CD8-positive, alpha-beta memory T cell (primary cell): ENCODE measurements at regions not wholly inside any gene's neighbourhood (a gene's known extent, or its start where the extent isn't known, plus 50 kb on each side); places are given as distances from the start of the nearest gene placed in this dataset.
"Not testable (repeated sequence)": the region's sequence is repeated elsewhere in the genome, so short reads cannot be mapped to it uniquely, and the experiment has no call there.

Experiments
- CTCF ChIA-PET: fragments of 350-600 bp; sonication (Branson Sonifier 250); formaldehyde crosslinking; loops from one replicate; lab custom pipeline; 2021; ENCODE audit warnings: antibody characterized with exemption; lab: Charles Lee
- POLR2A ChIA-PET: fragments of 350-600 bp; sonication (Branson Sonifier 250); formaldehyde crosslinking; loops from one replicate; lab custom pipeline; 2021; ENCODE audit warnings: antibody characterized with exemption; lab: Charles Lee
- DNase-seq, 5 donors: peaks; one replicate each; pipeline versions ENCODE4 v3.0.0 to v3.0.0-alpha.2; 2020 to 2022; ENCODE audit warnings: mixed read lengths in 1 of 5
- H3K27ac ChIP-seq: one replicate; pipeline ENCODE4 v1.7.0; 2013; ENCODE audit warnings: low read depth, mild to moderate bottlenecking, low read length, moderate library complexity
- H3K27me3 ChIP-seq: 2 replicates; pipeline ENCODE4 v1.7.0; 2013; ENCODE audit warnings: low read length, mild to moderate bottlenecking; ENCODE audit not compliant: insufficient read depth, poor library complexity, severe bottlenecking
- H3K36me3 ChIP-seq: 2 replicates; pipeline ENCODE4 v1.7.0; 2013; ENCODE audit warnings: mild to moderate bottlenecking, low read length, moderate library complexity; ENCODE audit not compliant: insufficient read depth
- H3K4me1 ChIP-seq: 2 replicates; pipeline ENCODE4 v1.7.0; 2013; ENCODE audit warnings: mild to moderate bottlenecking, low read length, moderate library complexity; ENCODE audit not compliant: insufficient read depth
- H3K4me3 ChIP-seq: 2 replicates; pipeline ENCODE4 v1.7.0; 2013; ENCODE audit warnings: mild to moderate bottlenecking, low read length
- H3K9me3 ChIP-seq: 2 replicates; pipeline ENCODE4 v1.7.0; 2013; ENCODE audit warnings: mild to moderate bottlenecking, low read length
- H3K27ac Mint-ChIP-seq, 8 donors: one replicate each; pipeline ENCODE4 v1.8.0; 2020 to 2021; ENCODE audit warnings: mixed read lengths in 8 of 8, mild to moderate bottlenecking in 6 of 8, inconsistent platforms in 3 of 8, moderate library complexity in 3 of 8
- H3K27me3 Mint-ChIP-seq, 2 donors: one replicate each; pipeline ENCODE4 v1.8.0; 2020 to 2021; ENCODE audit warnings: mixed read lengths in 2 of 2, mild to moderate bottlenecking in 1 of 2, moderate library complexity in 1 of 2
- H3K36me3 Mint-ChIP-seq, 3 donors: one replicate each; pipeline ENCODE4 v1.8.0; 2020 to 2021; ENCODE audit warnings: mixed read lengths in 3 of 3, inconsistent platforms in 1 of 3, mild to moderate bottlenecking in 1 of 3
- H3K4me1 Mint-ChIP-seq, 3 donors: one replicate each; pipeline ENCODE4 v1.8.0; 2020 to 2021; ENCODE audit warnings: mixed read lengths in 3 of 3, inconsistent platforms in 1 of 3, mild to moderate bottlenecking in 1 of 3
- H3K4me3 Mint-ChIP-seq, 7 donors: one replicate each; pipeline ENCODE4 v1.8.0; 2020 to 2021; ENCODE audit warnings: mixed read lengths in 7 of 7, mild to moderate bottlenecking in 6 of 7, moderate library complexity in 4 of 7, inconsistent platforms in 2 of 7
- H3K9me3 Mint-ChIP-seq, 5 donors: one replicate each; pipeline ENCODE4 v1.8.0; 2020 to 2022; ENCODE audit warnings: mixed read lengths in 5 of 5, mild to moderate bottlenecking in 3 of 5, moderate library complexity in 2 of 5, inconsistent platforms in 1 of 5

GRCh38 chr10:26634111-26634510 lies 63.4 kb upstream of the PDSS1 start:
- CTCF ChIA-PET, H3K4me1 Mint-ChIP-seq, DNase-seq, H3K36me3 ChIP-seq, H3K4me3 Mint-ChIP-seq, H3K36me3 Mint-ChIP-seq, H3K27ac Mint-ChIP-seq, H3K27ac ChIP-seq, H3K4me3 ChIP-seq, H3K9me3 Mint-ChIP-seq, H3K4me1 ChIP-seq, H3K9me3 ChIP-seq, H3K27me3 ChIP-seq, POLR2A ChIA-PET: not testable (repeated sequence)
- H3K27me3 Mint-ChIP-seq, result peaks cover 13 to 37% of the 10 kb centered on the region in 2 donors

- H3K4me1 Mint-ChIP-seq, result no peaks in the 10 kb centered on the region
- no peaks in the 10 kb centered on the region for H3K4me1 ChIP-seq
- H3K4me3 ChIP-seq, result no peak overlapping the region
- H3K27me3 Mint-ChIP-seq, result peaks cover 5 to 22% of the 10 kb centered on the region in 2 donors
- CTCF ChIA-PET, result interaction anchor here (1.3 kb wide), 1 partner anchor 9 kb away, joined by 3 read pairs; no protein-coding TSS in a partner anchor
- H3K27ac Mint-ChIP-seq, result no peak overlapping the region
- H3K27ac ChIP-seq, result no peak overlapping the region
- H3K27me3 ChIP-seq, result no peaks in the 10 kb centered on the region
- POLR2A ChIA-PET, result no interaction called here
- H3K36me3 ChIP-seq, result no peaks in the 10 kb centered on the region
- H3K9me3 Mint-ChIP-seq, result peaks cover 0 to 3% (median 2%) of the 10 kb centered on the region in 5 donors
- H3K9me3 ChIP-seq, result no peaks in the 10 kb centered on the region
- no peak for DNase-seq
- H3K36me3 Mint-ChIP-seq, result no peaks in the 10 kb centered on the region
- H3K4me3 Mint-ChIP-seq, result no peak overlapping the region
Measured at GRCh38 chr10:26637521-26638275, 59.8 kb upstream of the PDSS1 start.

- DNase-seq, result no peak
- H3K36me3 ChIP-seq, result no peaks in the 10 kb centered on the region
- Mint-ChIP-seq H3K27ac (no peak overlapping the region), H3K4me3 (no peak overlapping the region), H3K4me1 (no peaks in the 10 kb centered on the region), H3K9me3 (peaks cover 0 to 3% (median 0%) of the 10 kb centered on the region in 5 donors), H3K36me3 (no peaks in the 10 kb centered on the region), H3K27me3 (peaks cover 0 to 10% of the 10 kb centered on the region in 2 donors)
- H3K4me3 ChIP-seq, result no peak overlapping the region
- no peaks in the 10 kb centered on the region for H3K27me3 ChIP-seq
- POLR2A ChIA-PET, result no interaction called here
- CTCF ChIA-PET, result no interaction called here
- H3K27ac ChIP-seq, result no peak overlapping the region
- H3K4me1 ChIP-seq, result no peaks in the 10 kb centered on the region
- no peaks in the 10 kb centered on the region for H3K9me3 ChIP-seq
Measured at GRCh38 chr10:26640391-26640790, 57.1 kb upstream of the PDSS1 start.

GRCh38 chr10:26642896-26643653 lies 54.4 kb upstream of the PDSS1 start:
- no peak for DNase-seq
- POLR2A ChIA-PET, result no interaction called here
- no peaks in the 10 kb centered on the region for H3K36me3 ChIP-seq
- Mint-ChIP-seq H3K4me3 (no peak overlapping the region), H3K9me3 (peaks cover 0 to 3% (median 0%) of the 10 kb centered on the region in 5 donors), H3K36me3 (no peaks in the 10 kb centered on the region), H3K27ac (no peak overlapping the region), H3K4me1 (no peaks in the 10 kb centered on the region), H3K27me3 (peaks cover 0 to 2% of the 10 kb centered on the region in 2 donors)
- H3K4me3 ChIP-seq, result no peak overlapping the region
- H3K27me3 ChIP-seq, result no peaks in the 10 kb centered on the region
- H3K27ac ChIP-seq, result no peak overlapping the region
- no peaks in the 10 kb centered on the region for H3K9me3 ChIP-seq
- CTCF ChIA-PET, result no interaction called here
- no peaks in the 10 kb centered on the region for H3K4me1 ChIP-seq

- Mint-ChIP-seq H3K27me3 (peaks cover 4 to 17% of the 10 kb centered on the region in 2 donors), H3K9me3 (no peaks in the 10 kb centered on the region), H3K27ac (no peak overlapping the region), H3K4me1 (no peaks in the 10 kb centered on the region), H3K36me3 (no peaks in the 10 kb centered on the region), H3K4me3 (no peak overlapping the region)
- POLR2A ChIA-PET, result no interaction called here
- Histone ChIP-seq H3K4me1 (no peaks in the 10 kb centered on the region), H3K27ac (no peak overlapping the region), H3K4me3 (no peak overlapping the region), H3K9me3 (no peaks in the 10 kb centered on the region), H3K36me3 (no peaks in the 10 kb centered on the region), H3K27me3 (no peaks in the 10 kb centered on the region)
- no peak for DNase-seq
- CTCF ChIA-PET, result no interaction called here
Measured at GRCh38 chr10:26647602-26648244, 49.8 kb upstream of the PDSS1 start.
